Stimulated activated CD8-positive, alpha-beta memory T cell treated with anti-CD3 and anti-CD28 coated beads, Interleukin-7, amount 100 ng/mL, for 1 hour (primary cell): ENCODE measurements at regions not wholly inside any gene's neighbourhood (a gene's known extent, or its start where the extent isn't known, plus 50 kb on each side); places are given as distances from the start of the nearest gene placed in this dataset.

Source experiments
- DNase-seq, 2 donors: peaks; one replicate each; pipeline ENCODE4 v3.0.0-alpha.2; 2020; ENCODE audit warnings: low read depth in 2 of 2

GRCh38 chr12:126570566-126570965, 1505.3 kb downstream of the AACS start:
- DNase-seq = no peak

DNA sequence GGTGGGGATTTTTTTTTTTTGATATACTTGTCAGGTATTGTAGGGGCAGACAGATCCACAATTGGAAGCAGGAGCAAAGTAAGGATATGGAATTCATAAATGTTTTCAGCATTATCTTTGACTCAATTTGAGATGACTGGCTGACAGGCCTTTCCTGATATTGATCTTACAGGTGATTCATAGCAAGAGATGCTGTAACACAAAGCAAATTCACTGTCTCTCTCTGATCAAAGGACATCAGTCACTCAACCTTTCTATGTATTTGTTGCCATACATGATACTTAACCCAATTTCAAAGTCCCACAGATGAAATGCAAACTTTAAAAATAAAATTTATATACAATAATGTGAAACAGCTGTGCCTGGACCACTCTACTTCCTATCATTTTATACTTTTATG, 1506.9 kb downstream of the AACS start:
- no peak for DNase-seq

GRCh38 chr12:126581655-126582054, 1516.4 kb downstream of the AACS start:
- no peak for DNase-seq

GRCh38 chr12:126582231-126582630, 1517.0 kb downstream of the AACS start:
- DNase-seq = no peak

GRCh38 chr12:126588586-126589249, 1523.5 kb downstream of the AACS start:
- DNase-seq = no peak

GRCh38 chr12:126591533-126591932, 1526.3 kb downstream of the AACS start:
- no peak for DNase-seq

DNA sequence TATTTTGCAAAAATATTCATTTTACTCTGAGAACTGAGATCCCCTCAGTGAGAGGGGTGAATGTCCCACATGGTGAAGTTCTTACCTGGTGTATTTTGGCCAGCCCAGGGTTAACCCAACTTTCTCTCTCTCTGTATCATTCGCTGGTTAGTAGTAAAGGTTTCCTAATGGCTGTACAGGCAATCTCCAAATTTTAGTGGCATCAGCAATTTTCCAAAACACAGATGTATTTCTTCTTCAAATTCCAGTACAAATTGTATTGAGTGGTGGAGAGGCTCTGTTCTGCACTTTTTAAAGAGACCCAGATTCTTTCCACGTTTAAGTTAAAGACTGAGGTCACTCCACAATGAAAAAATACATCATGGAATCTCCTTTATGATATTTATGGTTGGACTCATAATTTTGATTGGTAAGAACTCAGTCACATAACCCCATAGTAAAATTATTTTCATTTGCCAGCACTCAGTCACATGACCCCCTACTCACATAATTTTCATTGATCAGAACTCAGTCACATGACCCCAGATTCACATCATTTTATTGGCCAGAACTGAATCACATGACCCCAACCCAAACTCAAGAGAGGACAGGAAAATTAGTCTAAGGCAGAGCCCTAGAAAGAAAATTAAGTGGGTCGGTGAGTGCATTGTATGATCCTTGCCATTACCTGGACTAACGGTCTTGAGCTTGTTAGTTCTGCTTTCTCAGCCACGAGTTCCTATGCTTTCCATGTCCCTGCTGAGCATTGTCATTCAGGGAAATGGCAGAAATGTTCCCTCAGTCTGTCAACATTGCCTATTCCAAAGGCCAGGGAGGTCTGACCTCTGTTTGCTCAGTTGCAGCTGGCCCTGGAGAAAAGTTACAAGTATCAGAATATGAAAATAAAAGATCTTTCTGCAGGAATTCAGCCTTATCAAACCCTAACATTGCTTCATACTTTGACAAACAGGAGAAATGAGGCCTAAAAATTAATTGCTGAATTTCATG, 1536.2 kb downstream of the AACS start:
- no peak for DNase-seq

DNA sequence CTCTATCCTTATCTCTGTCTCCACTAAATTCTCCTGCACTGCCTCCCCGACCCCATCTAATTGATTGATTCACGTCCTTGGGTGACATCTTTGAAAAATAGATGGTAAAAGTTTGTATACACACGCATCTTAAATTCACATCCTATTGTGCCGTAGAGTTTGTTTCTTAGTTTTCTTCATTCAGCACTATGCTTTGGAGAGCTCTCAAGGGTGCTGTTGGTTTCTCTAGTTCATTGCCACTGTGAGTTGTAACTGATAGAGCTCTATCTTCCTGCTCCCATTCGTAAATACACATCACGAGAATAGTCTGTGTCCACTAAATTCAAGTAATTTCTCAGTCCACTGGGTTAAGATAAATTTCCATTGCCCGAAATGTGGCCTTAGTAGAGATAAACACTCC, 1537.4 kb downstream of the AACS start:
- DNase-seq = no peak

DNA sequence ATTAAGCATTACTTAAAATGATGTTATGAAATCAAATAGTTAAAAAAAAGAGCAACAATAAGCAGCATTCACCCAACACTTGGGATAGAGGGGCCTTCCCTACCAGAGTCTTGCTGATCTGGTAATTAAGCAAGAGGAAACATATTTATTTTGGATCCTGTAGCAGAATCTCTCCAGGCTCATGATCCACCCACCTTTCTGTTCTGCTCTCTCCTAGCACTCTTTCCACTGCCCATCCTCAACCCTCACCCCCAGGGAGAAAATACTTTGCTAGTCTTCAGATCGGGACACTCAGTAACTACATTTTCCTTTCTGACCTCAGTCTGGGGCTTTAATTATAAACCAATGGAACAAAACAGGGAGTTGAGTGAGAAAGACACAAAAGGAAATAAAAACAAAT, 1541.9 kb downstream of the AACS start:
- no peak for DNase-seq

- no peak for DNase-seq
Observed at GRCh38 chr12:126607867-126608266, 1542.6 kb downstream of the AACS start.

DNA sequence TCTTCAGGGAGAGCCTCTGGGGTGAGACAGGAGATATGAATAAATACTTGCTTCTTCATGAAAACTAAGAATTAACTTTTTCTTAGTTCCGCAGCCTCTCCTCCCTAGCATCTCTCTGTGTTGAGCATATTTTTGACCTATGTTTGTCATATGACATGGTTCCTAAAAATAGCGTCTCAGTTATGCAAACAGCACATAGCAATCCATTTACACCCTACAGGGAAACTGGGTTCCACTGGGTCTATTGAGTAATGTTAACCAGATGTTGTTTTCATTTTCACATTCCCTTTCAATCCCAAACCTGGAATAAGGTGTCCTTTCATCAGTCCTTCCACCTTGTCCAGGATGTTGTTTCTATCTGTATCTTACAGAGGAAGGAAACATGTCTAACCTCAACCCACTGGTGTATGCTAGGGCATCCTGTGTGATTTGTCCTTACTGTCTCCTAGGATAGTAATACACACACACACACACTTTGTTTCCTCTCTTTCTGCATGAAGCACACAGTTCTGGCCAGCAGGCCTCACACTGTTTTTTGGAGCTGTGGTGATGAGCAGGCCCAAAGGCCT, 1543.5 kb downstream of the AACS start:
- no peak for DNase-seq

- no peak for DNase-seq
Observed at GRCh38 chr12:126616441-126616840, 1551.2 kb downstream of the AACS start.

DNA sequence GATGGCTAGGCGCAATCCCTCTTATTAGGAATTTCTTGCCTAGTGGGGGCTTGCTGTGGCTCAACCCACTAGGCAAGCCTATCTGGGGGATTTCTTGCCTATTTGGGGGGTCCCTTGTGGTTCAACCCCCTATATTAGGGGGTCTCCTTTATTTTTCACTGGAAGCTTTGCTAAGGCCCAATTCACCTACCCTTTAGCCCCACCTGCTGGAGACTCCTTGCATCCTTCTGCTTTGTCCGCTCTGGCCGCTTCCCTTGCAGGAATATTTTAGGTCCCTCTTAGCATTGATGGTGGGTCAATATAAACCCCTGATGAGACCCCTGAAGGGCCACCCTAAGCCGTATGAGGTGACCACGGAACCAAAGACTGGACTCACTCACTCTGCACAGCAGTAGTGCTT, 1552.1 kb downstream of the AACS start:
- no peak for DNase-seq

- no peak for DNase-seq
Observed at GRCh38 chr12:126627596-126627995, 1562.4 kb downstream of the AACS start.

DNA sequence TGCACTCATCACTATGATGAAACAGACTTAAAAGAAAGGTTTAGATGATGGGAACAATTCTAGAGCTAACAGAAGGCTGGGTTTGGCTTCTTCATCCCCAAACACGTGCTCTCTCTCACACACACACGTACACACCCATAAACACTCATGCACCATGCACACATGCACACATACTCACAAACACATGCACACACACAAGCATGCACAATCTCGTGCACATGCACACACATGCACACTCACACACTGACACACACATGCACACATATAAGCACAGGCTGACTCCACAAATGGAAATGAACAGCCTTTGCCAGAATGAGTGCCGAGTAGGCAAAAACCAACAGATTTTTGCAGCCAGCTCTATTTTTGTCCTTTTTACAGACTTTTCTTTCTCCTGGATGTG, 1571.6 kb downstream of the AACS start:
- DNase-seq = no peak

DNA sequence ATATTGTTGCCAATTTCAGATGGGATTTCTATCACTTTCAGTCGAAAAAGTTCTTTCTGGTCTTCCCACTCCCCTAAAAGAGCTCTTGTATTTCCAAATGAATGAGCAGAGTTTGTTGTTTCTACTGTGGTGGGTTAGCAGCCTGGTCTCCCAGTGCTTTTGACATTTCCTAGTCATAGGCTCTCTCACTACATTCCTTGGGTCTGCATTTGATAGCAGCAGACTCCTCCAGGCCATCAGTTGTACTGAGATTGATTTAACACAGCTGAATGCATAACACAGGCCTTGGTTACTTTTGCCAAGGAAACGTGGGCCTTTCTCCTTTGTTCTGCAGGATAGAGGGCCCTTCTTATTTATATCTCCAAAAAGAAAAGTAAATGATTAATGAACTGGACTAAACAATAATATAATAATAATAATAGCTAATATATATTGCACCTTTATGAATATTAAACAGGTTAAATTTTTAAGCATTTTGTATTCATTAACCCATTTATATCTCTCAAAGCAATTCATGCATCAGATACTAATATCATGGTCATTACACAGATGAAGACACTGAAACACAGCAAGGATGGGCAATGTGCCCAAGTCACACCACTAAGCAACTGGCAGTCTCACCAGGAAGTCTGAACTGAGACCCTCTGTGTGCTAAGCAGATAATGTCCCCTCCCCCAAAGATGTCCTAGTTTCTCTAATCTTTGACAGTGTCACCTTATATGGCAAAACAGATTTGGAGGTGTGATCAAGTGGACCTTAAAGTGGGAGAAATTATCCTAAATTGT, 1579.2 kb downstream of the AACS start:
- no peak for DNase-seq

DNA sequence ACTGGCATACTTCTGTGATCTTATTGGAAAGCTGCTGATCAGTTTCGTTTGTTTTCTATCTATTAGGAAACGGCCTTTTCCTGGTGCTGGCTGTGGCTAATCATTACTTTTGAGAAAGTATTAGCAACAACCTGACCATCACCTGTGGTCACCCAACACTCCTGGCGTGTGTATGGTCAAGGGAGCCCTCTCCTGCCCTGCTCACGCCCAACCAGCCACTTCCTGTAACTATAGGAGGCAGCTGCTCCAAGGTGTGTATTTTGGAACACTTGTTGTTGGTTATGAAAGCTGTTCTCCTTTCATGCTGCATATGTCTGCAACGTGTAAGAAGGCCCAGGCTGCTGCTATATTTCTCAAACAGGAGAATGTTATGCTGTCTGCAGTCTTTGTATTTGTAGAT, 1582.8 kb downstream of the AACS start:
- DNase-seq = no peak

DNA sequence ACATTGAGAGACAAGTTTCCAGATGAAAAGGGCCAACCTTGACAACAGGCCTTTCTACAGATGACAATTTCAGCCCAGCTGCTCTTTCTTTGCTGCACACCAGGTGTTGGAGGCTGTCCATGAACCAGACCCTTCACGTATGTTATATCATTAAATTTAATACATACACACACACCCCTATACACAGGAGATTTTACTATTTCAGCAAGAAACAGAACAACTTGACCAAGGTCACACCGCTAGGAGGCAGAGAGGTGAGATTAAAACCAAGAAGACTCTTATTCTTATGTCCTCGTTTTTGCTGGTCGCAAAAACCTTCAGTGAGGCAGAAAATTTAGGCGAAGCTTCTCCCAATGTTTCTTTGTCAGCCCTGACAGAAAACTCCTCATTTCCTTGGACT, 1585.9 kb downstream of the AACS start:
- no peak for DNase-seq

GRCh38 chr12:126663304-126664094, 1598.3 kb downstream of the AACS start:
- DNase-seq = no peak

DNA sequence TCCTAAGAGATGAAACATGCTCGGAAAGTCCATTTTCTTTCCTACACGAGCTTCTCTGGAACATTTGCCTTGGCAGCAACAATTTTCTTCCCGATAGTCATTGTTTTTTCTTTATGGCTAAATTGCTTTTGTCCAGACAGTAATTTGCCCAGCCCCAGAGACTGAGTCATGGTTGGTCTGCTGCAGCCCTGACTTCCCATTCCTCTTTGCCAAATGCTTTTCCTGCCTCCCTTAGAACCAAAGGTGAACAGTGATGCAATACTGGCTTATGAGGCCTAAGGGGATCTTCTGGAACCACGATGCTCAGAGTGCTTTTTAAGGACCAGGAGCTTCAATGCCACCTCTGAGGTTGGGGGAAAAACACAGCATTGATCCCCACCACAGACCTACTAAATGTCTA, 1599.6 kb upstream of the TMEM132C start:
- DNase-seq = no peak

GRCh38 chr12:126668538-126668937, 1598.4 kb upstream of the TMEM132C start:
- no peak for DNase-seq
